SU-DHL-6 (cell line): ENCODE measurements at regions not wholly inside any gene's neighbourhood (a gene's known extent, or its start where the extent isn't known, plus 50 kb on each side); places are given as distances from the start of the nearest gene placed in this dataset.

Experiments used
- H2AFZ ChIP-seq: fragments of 200-600 bp; sonication (generic); 2 replicates; pipeline ENCODE4 v1.6.1; 2014; ENCODE audit warnings: low read depth, mild to moderate bottlenecking, moderate library complexity, mixed read lengths, antibody characterized with exemption, low read length; ENCODE audit not compliant: severe bottlenecking
- H3F3A ChIP-seq: fragments of 200-600 bp; shearing (Covaris generic); 2 replicates; pipeline ENCODE4 v1.6.0; 2016; ENCODE audit warnings: antibody characterized with exemption, mild to moderate bottlenecking; ENCODE audit not compliant: insufficient read depth
- H3K27ac ChIP-seq: fragments of 200-600 bp; sonication (generic); 2 replicates; pipeline ENCODE4 v1.5.1; 2016; ENCODE audit warnings: low read depth, mild to moderate bottlenecking, low read length, moderate library complexity, mixed read lengths
- H3K27me3 ChIP-seq: fragments of 200-600 bp; sonication (generic), shearing (Covaris generic); 2 replicates; pipeline ENCODE4 v1.6.0; 2014; ENCODE audit warnings: mild to moderate bottlenecking, low read length
- H3K36me3 ChIP-seq: fragments of 200-600 bp; sonication (generic); 2 replicates; pipeline ENCODE4 v1.6.1; 2014; ENCODE audit warnings: mild to moderate bottlenecking, low read length, mixed read lengths
- H3K4me2 ChIP-seq: fragments of 300-600, 200-600 bp; shearing (Covaris generic), sonication (generic); 2 replicates; pipeline ENCODE4 v1.6.0; 2014; ENCODE audit warnings: low read length, low read depth, mild to moderate bottlenecking; ENCODE audit not compliant: poor library complexity, severe bottlenecking
- H3K4me3 ChIP-seq: fragments of 200-600 bp; sonication (generic); 2 replicates; pipeline ENCODE4 v1.5.1; 2014; ENCODE audit warnings: antibody characterized with exemption, low read length, mild to moderate bottlenecking, mixed read lengths; ENCODE audit not compliant: insufficient read depth, poor library complexity, severe bottlenecking
- H3K79me2 ChIP-seq: fragments of 200-600 bp; sonication (generic); 2 replicates; pipeline ENCODE4 v1.6.1; 2014; ENCODE audit warnings: mild to moderate bottlenecking, low read length, moderate library complexity; ENCODE audit not compliant: insufficient read depth
- H3K9ac ChIP-seq: fragments of 200-600 bp; sonication (generic); 2 replicates; pipeline ENCODE4 v1.7.0; 2014; ENCODE audit warnings: mild to moderate bottlenecking, low read length
- H3K9me2 ChIP-seq: fragments of 200-600 bp; sonication (generic); replicated peaks from 2 replicates; pipeline ENCODE4 v1.6.1; 2014; ENCODE audit warnings: low read length; ENCODE audit not compliant: insufficient read depth
- H3K9me3 ChIP-seq: fragments of 200-600 bp; sonication (generic); 2 replicates; pipeline ENCODE4 v1.6.1; 2014; ENCODE audit warnings: low read length, mixed read lengths; ENCODE audit not compliant: insufficient read depth
- H4K20me1 ChIP-seq: fragments of 200-600 bp; sonication (generic); 2 replicates; pipeline ENCODE4 v1.6.1; 2014; ENCODE audit warnings: low read depth, mild to moderate bottlenecking, antibody characterized with exemption, low read length, moderate library complexity, mixed read lengths
- CTCF ChIP-seq: fragments of 200-600 bp; sonication (generic); IDR thresholded peaks from one replicate; pipeline ENCODE4 v1.5.1; 2017; ENCODE audit warnings: antibody characterized with exemption, mild to moderate bottlenecking, low read length, moderate library complexity; ENCODE audit not compliant: insufficient read depth, poor library complexity, severe bottlenecking
- EZH2phosphoT487 ChIP-seq: fragments of 200-600 bp; sonication (generic), shearing (Covaris generic); conservative IDR thresholded peaks from 2 replicates; pipeline ENCODE4 v1.6.1; 2018; ENCODE audit warnings: mild to moderate bottlenecking, antibody characterized with exemption, low read length, moderate library complexity, mixed read lengths

- Histone ChIP-seq H3K4me3 (no peak overlapping the region), H3K36me3 (no peaks in the 10 kb centered on the region), H3K79me2 (no peaks in the 10 kb centered on the region), H2AFZ (no peak overlapping the region), H3F3A (no peaks in the 10 kb centered on the region), H4K20me1 (no peaks in the 10 kb centered on the region), H3K27ac (no peak overlapping the region), H3K27me3 (no peaks in the 10 kb centered on the region), H3K4me2 (no peak overlapping the region), H3K9me3 (no peaks in the 10 kb centered on the region), H3K9me2 (no peaks in the 10 kb centered on the region), H3K9ac (no peak overlapping the region)
- no peak for TF ChIP-seq CTCF
- no peak for TF ChIP-seq EZH2phosphoT487
These were observed 1220.5 kb upstream of the SLC10A2 start for GRCh38 chr13:104286566-104287290.

GRCh38 chr13:104281910-104282309, 1215.7 kb upstream of the SLC10A2 start:
- Histone ChIP-seq H3K27me3 (no peaks in the 10 kb centered on the region), H3K4me2 (no peak overlapping the region), H3K79me2 (no peaks in the 10 kb centered on the region), H3K4me3 (no peak overlapping the region), H4K20me1 (no peaks in the 10 kb centered on the region), H3K9me3 (no peaks in the 10 kb centered on the region), H3K36me3 (no peaks in the 10 kb centered on the region), H3K9me2 (no peaks in the 10 kb centered on the region), H2AFZ (no peak overlapping the region), H3K27ac (no peak overlapping the region), H3K9ac (no peak overlapping the region), H3F3A (no peaks in the 10 kb centered on the region)
- TF ChIP-seq CTCF (no peak), EZH2phosphoT487 (no peak)

GRCh38 chr13:104270731-104271130, 1204.5 kb upstream of the SLC10A2 start:
- Histone ChIP-seq H3K9me2 (no peaks in the 10 kb centered on the region), H3K9me3 (no peaks in the 10 kb centered on the region), H4K20me1 (no peaks in the 10 kb centered on the region), H3K27ac (no peak overlapping the region), H3F3A (no peaks in the 10 kb centered on the region), H3K4me2 (no peak overlapping the region), H3K4me3 (no peak overlapping the region), H3K27me3 (no peaks in the 10 kb centered on the region), H2AFZ (no peak overlapping the region), H3K79me2 (no peaks in the 10 kb centered on the region), H3K9ac (no peak overlapping the region), H3K36me3 (no peaks in the 10 kb centered on the region)
- TF ChIP-seq EZH2phosphoT487 (no peak), CTCF (no peak)
